ENCODE measurements at regions not wholly inside any gene's neighbourhood (a gene's known extent, or its start where the extent isn't known, plus 50 kb on each side); places are given as distances from the start of the nearest gene placed in this dataset.

- no peak overlapping the region for H3K27ac ChIP-seq (ENCODE audit: low read depth, low read length)
- H3K27me3 ChIP-seq (ENCODE audit: control insufficient read depth, low read length) = no peaks in the 10 kb centered on the region
- H4K20me1 ChIP-seq (ENCODE audit: control insufficient read depth, insufficient read depth, low read depth, low read length) = no peaks in the 10 kb centered on the region
- no peaks in the 10 kb centered on the region for H3K36me3 ChIP-seq (ENCODE audit: control insufficient read depth, low read length)
- no peaks in the 10 kb centered on the region for H3K9me2 ChIP-seq (replicated peaks; ENCODE audit: control insufficient read depth, low read length)
- H3F3A ChIP-seq (ENCODE audit: control insufficient read depth, insufficient read depth) = no peaks in the 10 kb centered on the region
- no peaks in the 10 kb centered on the region for H3K9me3 ChIP-seq (ENCODE audit: control insufficient read depth, insufficient read depth, low read length)
- H3K4me3 ChIP-seq (ENCODE audit: low read length) = no peak overlapping the region
- no peak overlapping the region for H3K4me2 ChIP-seq (ENCODE audit: low read length)
- no peak for TF ChIP-seq EZH2phosphoT487 (IDR thresholded peaks at IDR 0.05; ENCODE audit: borderline replicate concordance, low read length)
- no peak for TF ChIP-seq CTCF (IDR thresholded peaks at IDR 0.05; ENCODE audit: low read depth, low read length, poor library complexity, severe bottlenecking)
- no peaks in the 10 kb centered on the region for H3K79me2 ChIP-seq (ENCODE audit: control insufficient read depth, low read length)
- H3K4me1 ChIP-seq (ENCODE audit: control insufficient read depth, low read length) = no peaks in the 10 kb centered on the region
Observed at GRCh38 chr5:58227858-58228257, 232.0 kb downstream of the PLK2 start.

GRCh38 chr5:58224661-58225060 is 235.2 kb downstream of the PLK2 start:
- no peaks in the 10 kb centered on the region for H3K36me3 ChIP-seq (ENCODE audit: control insufficient read depth, low read length)
- H3K9me3 ChIP-seq (ENCODE audit: control insufficient read depth, insufficient read depth, low read length) = no peaks in the 10 kb centered on the region
- no peak for TF ChIP-seq EZH2phosphoT487 (IDR thresholded peaks at IDR 0.05; ENCODE audit: borderline replicate concordance, low read length)
- no peak for TF ChIP-seq CTCF (IDR thresholded peaks at IDR 0.05; ENCODE audit: low read depth, low read length, poor library complexity, severe bottlenecking)
- no peaks in the 10 kb centered on the region for H3F3A ChIP-seq (ENCODE audit: control insufficient read depth, insufficient read depth)
- no peaks in the 10 kb centered on the region for H3K27me3 ChIP-seq (ENCODE audit: control insufficient read depth, low read length)
- H3K27ac ChIP-seq (ENCODE audit: low read depth, low read length) = no peak overlapping the region
- H3K4me3 ChIP-seq (ENCODE audit: low read length) = no peak overlapping the region
- no peaks in the 10 kb centered on the region for H4K20me1 ChIP-seq (ENCODE audit: control insufficient read depth, insufficient read depth, low read depth, low read length)
- no peaks in the 10 kb centered on the region for H3K9me2 ChIP-seq (replicated peaks; ENCODE audit: control insufficient read depth, low read length)
- H3K4me1 ChIP-seq (ENCODE audit: control insufficient read depth, low read length) = no peaks in the 10 kb centered on the region
- no peaks in the 10 kb centered on the region for H3K79me2 ChIP-seq (ENCODE audit: control insufficient read depth, low read length)
- no peak overlapping the region for H3K4me2 ChIP-seq (ENCODE audit: low read length)

GRCh38 chr5:58224221-58224620 is 235.7 kb downstream of the PLK2 start:
- no peaks in the 10 kb centered on the region for H3K79me2 ChIP-seq (ENCODE audit: control insufficient read depth, low read length)
- H4K20me1 ChIP-seq (ENCODE audit: control insufficient read depth, insufficient read depth, low read depth, low read length) = no peaks in the 10 kb centered on the region
- no peaks in the 10 kb centered on the region for H3K9me3 ChIP-seq (ENCODE audit: control insufficient read depth, insufficient read depth, low read length)
- TF ChIP-seq CTCF (IDR thresholded peaks at IDR 0.05; ENCODE audit: low read depth, low read length, poor library complexity, severe bottlenecking) (no peak), EZH2phosphoT487 (IDR thresholded peaks at IDR 0.05; ENCODE audit: borderline replicate concordance, low read length) (no peak)
- no peaks in the 10 kb centered on the region for H3K9me2 ChIP-seq (replicated peaks; ENCODE audit: control insufficient read depth, low read length)
- H3K27ac ChIP-seq (ENCODE audit: low read depth, low read length) = no peak overlapping the region
- no peaks in the 10 kb centered on the region for H3K27me3 ChIP-seq (ENCODE audit: control insufficient read depth, low read length)
- no peaks in the 10 kb centered on the region for H3K36me3 ChIP-seq (ENCODE audit: control insufficient read depth, low read length)
- no peaks in the 10 kb centered on the region for H3K4me1 ChIP-seq (ENCODE audit: control insufficient read depth, low read length)
- no peaks in the 10 kb centered on the region for H3F3A ChIP-seq (ENCODE audit: control insufficient read depth, insufficient read depth)
- no peak overlapping the region for H3K4me2 ChIP-seq (ENCODE audit: low read length)
- H3K4me3 ChIP-seq (ENCODE audit: low read length) = no peak overlapping the region

- no peak for TF ChIP-seq EZH2phosphoT487 (IDR thresholded peaks at IDR 0.05; ENCODE audit: borderline replicate concordance, low read length)
- TF ChIP-seq CTCF (IDR thresholded peaks at IDR 0.05; ENCODE audit: low read depth, low read length, poor library complexity, severe bottlenecking) = no peak
- Histone ChIP-seq H3K4me3 (ENCODE audit: low read length) (no peak overlapping the region), H4K20me1 (ENCODE audit: control insufficient read depth, insufficient read depth, low read depth, low read length) (no peaks in the 10 kb centered on the region), H3K4me2 (ENCODE audit: low read length) (no peak overlapping the region), H3K36me3 (ENCODE audit: control insufficient read depth, low read length) (no peaks in the 10 kb centered on the region), H3K9me3 (ENCODE audit: control insufficient read depth, insufficient read depth, low read length) (no peaks in the 10 kb centered on the region), H3F3A (ENCODE audit: control insufficient read depth, insufficient read depth) (no peaks in the 10 kb centered on the region), H3K27me3 (ENCODE audit: control insufficient read depth, low read length) (no peaks in the 10 kb centered on the region), H3K27ac (ENCODE audit: low read depth, low read length) (no peak overlapping the region), H3K9me2 (replicated peaks; ENCODE audit: control insufficient read depth, low read length) (no peaks in the 10 kb centered on the region), H3K4me1 (ENCODE audit: control insufficient read depth, low read length) (no peaks in the 10 kb centered on the region), H3K79me2 (ENCODE audit: control insufficient read depth, low read length) (no peaks in the 10 kb centered on the region)
Observed at GRCh38 chr5:58215364-58215763, 244.5 kb downstream of the PLK2 start.

Measured in DOHH2 (cell line).